Prostate gland (tissue), 2 donors: ENCODE measurements at regions not wholly inside any gene's neighbourhood (a gene's known extent, or its start where the extent isn't known, plus 50 kb on each side); places are given as distances from the start of the nearest gene placed in this dataset.

Experiments
- DNase-seq: peaks from one replicate; pipeline ENCODE4 v3.0.0-alpha.2; 2019; ENCODE audit warnings: low spot score
- H3K27ac ChIP-seq, 2 donors: fragments of 200-600 bp; sonication (generic); 2 replicates each; pipeline ENCODE4 v1.5.1; 2017 to 2019
- H3K27me3 ChIP-seq: fragments of 200-600 bp; sonication (generic); replicated peaks from 2 replicates; pipeline ENCODE4 v1.5.1; 2019; ENCODE audit not compliant: insufficient read depth
- H3K36me3 ChIP-seq, 2 donors: fragments of 200-600 bp; sonication (generic); 1 replicate in 1 of 2; 2 replicates in 1 of 2; pipeline versions ENCODE4 v1.5.1 to v1.8.1; 2017 to 2019
- H3K4me1 ChIP-seq: fragments of 200-600 bp; sonication (generic); replicated peaks from 2 replicates; pipeline ENCODE4 v1.5.1; 2019
- H3K4me3 ChIP-seq, 2 donors: fragments of 200-600 bp; sonication (generic); 2 replicates each; pipeline ENCODE4 v1.5.1; 2017 to 2019
- H3K9me3 ChIP-seq: fragments of 200-600 bp; sonication (generic); 2 replicates; pipeline ENCODE4 v1.5.1; 2017
- CTCF ChIP-seq, 4 experiments: fragments of 200-600 bp in 2 of 4; fragments of 450-650 bp in 2 of 4; sonication (generic) in 2 of 4; IDR thresholded peaks; 1 replicate in 3 of 4; 2 replicates in 1 of 4; pipeline ENCODE4 v1.5.1; 2016 to 2019; ENCODE audit warnings: antibody characterized with exemption in 4 of 4, mild to moderate bottlenecking in 2 of 4, moderate library complexity in 2 of 4
- POLR2A ChIP-seq: fragments of 450-650 bp; IDR thresholded peaks from one replicate; pipeline ENCODE4 v1.6.1; 2016; ENCODE audit warnings: antibody characterized with exemption, mild to moderate bottlenecking
- POLR2AphosphoS5 ChIP-seq: sonication (generic); formaldehyde crosslinking; IDR thresholded peaks from one replicate; pipeline ENCODE4 v1.6.1; 2017; ENCODE audit warnings: antibody characterized with exemption
- WGBS: methylation state at CpG from one replicate; pipeline ENCODE4 v1.1.5; 2018; 5-methylcytosine and 5-hydroxymethylcytosine counted together
- intact Hi-C: fragments of 100-400 bp; cut with DNase I; formaldehyde crosslinking; loops from one replicate; pipeline ENCODE4 v1.14.2; 2022

GRCh38 chr3:187836823-187837770, 91.8 kb upstream of the BCL6 start:
- no peaks in the 10 kb centered on the region for H3K9me3 ChIP-seq
- 87% methylated on average over 8 of the region's 8 CpGs for WGBS
- no peak overlapping the region for H3K4me3 ChIP-seq
- no peaks in the 10 kb centered on the region for H3K36me3 ChIP-seq
- no peak overlapping the region for H3K27ac ChIP-seq
- intact Hi-C loops: no loop called here
- H3K4me1 ChIP-seq: no peaks in the 10 kb centered on the region
- no peaks in the 10 kb centered on the region for H3K27me3 ChIP-seq
- TF ChIP-seq POLR2A (no peak), POLR2AphosphoS5 (no peak), CTCF (IDR thresholded peaks at IDR 0.05) (no peak)
- DNase-seq: no peak

- Histone ChIP-seq H3K4me3 (no peak overlapping the region), H3K27ac (no peak overlapping the region), H3K4me1 (no peaks in the 10 kb centered on the region), H3K27me3 (no peaks in the 10 kb centered on the region), H3K9me3 (no peaks in the 10 kb centered on the region), H3K36me3 (no peaks in the 10 kb centered on the region)
- intact Hi-C loops: no loop called here
- no peak for DNase-seq
- WGBS: 75% methylated on average over 5 of the region's 5 CpGs
- no peak for TF ChIP-seq POLR2A
- TF ChIP-seq CTCF (IDR thresholded peaks at IDR 0.05): no peak
- no peak for TF ChIP-seq POLR2AphosphoS5
These were observed 92.8 kb upstream of the BCL6 start for GRCh38 chr3:187838016-187838540.

- no peaks in the 10 kb centered on the region for H3K36me3 ChIP-seq
- 85% methylated on average over 5 of the region's 5 CpGs for WGBS
- no peak overlapping the region for H3K27ac ChIP-seq
- H3K9me3 ChIP-seq: no peaks in the 10 kb centered on the region
- intact Hi-C loops: no loop called here
- H3K4me1 ChIP-seq: no peaks in the 10 kb centered on the region
- no peak for DNase-seq
- no peaks in the 10 kb centered on the region for H3K27me3 ChIP-seq
- TF ChIP-seq POLR2A: no peak
- no peak for TF ChIP-seq CTCF (IDR thresholded peaks at IDR 0.05)
- no peak for TF ChIP-seq POLR2AphosphoS5
- H3K4me3 ChIP-seq: no peak overlapping the region
These were observed 94.2 kb upstream of the BCL6 start for GRCh38 chr3:187839422-187839821.

GRCh38 chr3:187840856-187841255, 95.6 kb upstream of the BCL6 start:
- DNase-seq: no peak
- Histone ChIP-seq H3K27ac (no peak overlapping the region), H3K4me3 (no peak overlapping the region), H3K36me3 (no peaks in the 10 kb centered on the region), H3K9me3 (no peaks in the 10 kb centered on the region), H3K4me1 (no peaks in the 10 kb centered on the region), H3K27me3 (no peaks in the 10 kb centered on the region)
- WGBS: 96% methylated on average over 2 of the region's 2 CpGs
- intact Hi-C loops: no loop called here
- no peak for TF ChIP-seq CTCF (IDR thresholded peaks at IDR 0.05)

- Histone ChIP-seq H3K4me3 (no peak overlapping the region), H3K9me3 (no peaks in the 10 kb centered on the region)
- WGBS: 73% methylated on average over 2 of the region's 2 CpGs
These were observed 96.3 kb upstream of the BCL6 start for GRCh38 chr3:187841560-187841959.

More at GRCh38 chr3:187841560-187841959, 96.3 kb upstream of the BCL6 start:
- H3K4me1 ChIP-seq: no peaks in the 10 kb centered on the region
- intact Hi-C loops: no loop called here
- H3K27me3 ChIP-seq: no peaks in the 10 kb centered on the region
- H3K27ac ChIP-seq: no peak overlapping the region
- no peak for DNase-seq
- no peaks in the 10 kb centered on the region for H3K36me3 ChIP-seq
- TF ChIP-seq POLR2AphosphoS5 (no peak), POLR2A (no peak), CTCF (IDR thresholded peaks at IDR 0.05) (no peak)
